ENCODE measurements at regions not wholly inside any gene's neighbourhood (a gene's known extent, or its start where the extent isn't known, plus 50 kb on each side); places are given as distances from the start of the nearest gene placed in this dataset.

DNA sequence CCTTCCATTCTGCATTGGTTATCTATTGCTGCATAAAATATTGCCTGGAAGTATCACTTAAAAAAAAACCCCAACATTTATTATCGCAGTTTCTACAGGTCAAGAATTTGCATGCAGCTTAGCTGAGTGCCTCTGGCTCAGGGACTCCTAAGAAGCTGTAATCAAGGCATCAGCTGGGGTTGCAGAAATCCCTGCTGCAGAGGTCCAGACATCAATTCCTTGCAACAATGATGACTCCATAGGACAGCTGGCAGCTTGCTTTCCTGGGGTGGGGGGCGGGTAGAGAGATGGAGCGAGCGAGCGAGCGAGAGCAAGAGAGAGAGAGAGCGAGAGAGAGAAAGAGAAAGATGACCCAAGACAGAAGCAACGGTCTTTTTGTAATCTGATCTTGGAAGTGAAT is 308.1 kb downstream of the HAPSTR1 start:
- no peak overlapping the region for H3K4me3 ChIP-seq (ENCODE audit: low read depth, low read length)
- no peak for DNase-seq (ENCODE audit: low read depth, low spot score)
- CTCF ChIA-PET: no interaction called here
- TF ChIP-seq, protein P1, sequence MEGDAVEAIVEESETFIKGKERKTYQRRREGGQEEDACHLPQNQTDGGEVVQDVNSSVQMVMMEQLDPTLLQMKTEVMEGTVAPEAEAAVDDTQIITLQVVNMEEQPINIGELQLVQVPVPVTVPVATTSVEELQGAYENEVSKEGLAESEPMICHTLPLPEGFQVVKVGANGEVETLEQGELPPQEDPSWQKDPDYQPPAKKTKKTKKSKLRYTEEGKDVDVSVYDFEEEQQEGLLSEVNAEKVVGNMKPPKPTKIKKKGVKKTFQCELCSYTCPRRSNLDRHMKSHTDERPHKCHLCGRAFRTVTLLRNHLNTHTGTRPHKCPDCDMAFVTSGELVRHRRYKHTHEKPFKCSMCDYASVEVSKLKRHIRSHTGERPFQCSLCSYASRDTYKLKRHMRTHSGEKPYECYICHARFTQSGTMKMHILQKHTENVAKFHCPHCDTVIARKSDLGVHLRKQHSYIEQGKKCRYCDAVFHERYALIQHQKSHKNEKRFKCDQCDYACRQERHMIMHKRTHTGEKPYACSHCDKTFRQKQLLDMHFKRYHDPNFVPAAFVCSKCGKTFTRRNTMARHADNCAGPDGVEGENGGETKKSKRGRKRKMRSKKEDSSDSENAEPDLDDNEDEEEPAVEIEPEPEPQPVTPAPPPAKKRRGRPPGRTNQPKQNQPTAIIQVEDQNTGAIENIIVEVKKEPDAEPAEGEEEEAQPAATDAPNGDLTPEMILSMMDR (IDR thresholded peaks at IDR 0.05; ENCODE audit: insufficient read depth, low read length, missing control alignments): no peak
- POLR2A ChIA-PET: no interaction called here

DNA sequence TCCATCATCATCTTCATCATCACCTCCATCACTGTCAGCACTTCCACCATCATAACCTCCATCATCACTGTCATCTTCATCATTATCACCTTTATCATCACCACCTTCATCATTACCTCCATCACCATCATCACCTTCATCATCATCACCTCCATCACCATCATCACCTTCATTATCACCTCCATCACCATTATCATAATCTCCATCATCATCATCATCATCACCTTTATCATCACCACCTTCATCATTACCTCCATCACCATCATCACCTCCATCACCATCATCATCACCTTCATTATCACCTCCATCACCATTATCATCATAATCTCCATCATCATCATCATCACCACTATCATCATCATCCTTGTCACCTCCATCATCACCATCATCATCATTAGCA is 309.7 kb downstream of the HAPSTR1 start:
- CTCF ChIA-PET: no interaction called here
- no peak overlapping the region for H3K4me3 ChIP-seq (ENCODE audit: low read depth, low read length)
- TF ChIP-seq, protein P1 (IDR thresholded peaks at IDR 0.05; ENCODE audit: insufficient read depth, low read length, missing control alignments): no peak
- DNase-seq (ENCODE audit: low read depth, low spot score): no peak
- POLR2A ChIA-PET: no interaction called here

DNA sequence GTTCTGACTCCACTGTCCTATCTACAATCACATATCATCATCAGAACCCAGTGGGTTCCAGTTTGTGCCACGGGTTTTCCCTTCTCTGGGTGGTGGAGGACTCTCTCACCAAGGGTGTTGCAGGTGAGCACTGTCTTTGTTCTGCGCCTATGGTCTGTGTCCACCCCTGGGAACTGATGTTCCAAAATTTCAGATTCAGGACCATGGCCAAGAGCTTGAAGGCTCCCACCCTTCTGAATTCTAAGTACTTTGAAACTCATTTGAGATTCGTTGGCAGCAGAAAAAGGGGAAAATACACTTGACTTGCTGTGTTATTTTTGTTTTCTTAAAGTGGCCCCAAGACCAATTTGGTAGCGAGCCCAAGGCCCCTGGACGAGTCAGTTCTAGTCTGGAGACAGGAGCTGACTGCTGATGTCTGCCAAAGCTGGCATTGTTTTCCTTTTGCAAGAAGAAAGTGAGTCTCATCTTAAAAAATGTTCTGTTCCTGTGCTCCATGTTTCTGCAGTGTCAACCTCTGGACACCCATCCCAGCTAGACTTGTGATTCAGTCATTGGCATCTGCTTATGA is 310.9 kb downstream of the HAPSTR1 start:
- no peak for DNase-seq (ENCODE audit: low read depth, low spot score)
- ChIA-PET CTCF (no interaction called here), POLR2A (no interaction called here)
- H3K4me3 ChIP-seq (ENCODE audit: low read depth, low read length): no peak overlapping the region
- TF ChIP-seq, protein P1 (IDR thresholded peaks at IDR 0.05; ENCODE audit: insufficient read depth, low read length, missing control alignments): no peak

DNA sequence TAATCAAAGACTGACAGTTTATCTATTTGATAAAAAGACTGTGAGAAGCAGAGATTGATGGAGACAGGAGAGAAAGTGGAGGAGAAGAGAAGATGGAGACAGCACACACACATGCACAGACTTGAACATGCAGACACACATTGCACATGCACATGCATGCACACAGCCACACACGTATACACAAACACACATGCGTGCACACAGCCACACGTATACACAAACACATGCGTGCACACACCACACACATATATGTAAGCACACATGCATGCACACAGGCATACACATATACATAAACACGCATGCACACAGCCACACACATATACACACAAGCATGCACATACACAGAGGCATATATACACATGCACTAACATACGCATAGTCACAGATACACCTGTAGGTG is 313.4 kb downstream of the HAPSTR1 start:
- POLR2A ChIA-PET: no interaction called here
- no peak for DNase-seq (ENCODE audit: low read depth, low spot score)

DNA sequence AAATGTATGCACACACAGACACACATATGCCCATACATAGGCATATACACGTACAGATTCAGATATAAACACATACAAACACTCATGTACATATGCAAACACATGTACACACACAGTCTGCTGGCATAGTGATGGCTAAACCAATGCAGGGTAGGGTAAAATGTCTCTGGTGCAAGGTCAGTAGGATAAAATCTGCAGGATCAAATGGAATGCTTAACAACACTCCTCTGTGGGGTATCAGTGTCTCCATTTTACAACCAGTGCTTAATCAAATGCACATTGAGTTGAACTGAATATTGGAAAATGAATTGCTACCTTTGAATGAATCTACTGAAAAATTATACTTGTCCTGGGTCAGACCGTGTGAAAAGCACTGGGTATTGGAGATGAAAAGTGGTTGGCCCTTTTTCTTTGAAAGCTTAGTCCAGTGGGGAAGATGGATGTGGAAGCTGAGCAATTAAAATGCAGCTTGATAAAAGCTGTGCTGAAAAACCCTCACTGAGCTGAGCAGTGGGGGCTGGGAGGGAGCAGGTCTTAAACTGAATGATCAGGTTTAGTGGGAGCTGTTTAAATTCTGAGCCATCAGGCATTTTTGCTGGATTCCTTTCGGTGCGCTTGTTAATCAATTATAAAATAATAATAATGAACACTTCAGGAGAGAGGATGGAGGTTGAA is 314.7 kb downstream of the HAPSTR1 start:
- ChIA-PET CTCF (no interaction called here), POLR2A (no interaction called here)
- TF ChIP-seq, protein P1 (IDR thresholded peaks at IDR 0.05; ENCODE audit: insufficient read depth, low read length, missing control alignments): no peak
- DNase-seq (ENCODE audit: low read depth, low spot score): no peak
- no peak overlapping the region for H3K4me3 ChIP-seq (ENCODE audit: low read depth, low read length)

More for the DNA sequence above, 313.4 kb downstream of the HAPSTR1 start:
- H3K4me3 ChIP-seq (ENCODE audit: low read depth, low read length): no peak overlapping the region
- CTCF ChIA-PET: no interaction called here
- TF ChIP-seq, protein P1 (IDR thresholded peaks at IDR 0.05; ENCODE audit: insufficient read depth, low read length, missing control alignments): no peak

DNA sequence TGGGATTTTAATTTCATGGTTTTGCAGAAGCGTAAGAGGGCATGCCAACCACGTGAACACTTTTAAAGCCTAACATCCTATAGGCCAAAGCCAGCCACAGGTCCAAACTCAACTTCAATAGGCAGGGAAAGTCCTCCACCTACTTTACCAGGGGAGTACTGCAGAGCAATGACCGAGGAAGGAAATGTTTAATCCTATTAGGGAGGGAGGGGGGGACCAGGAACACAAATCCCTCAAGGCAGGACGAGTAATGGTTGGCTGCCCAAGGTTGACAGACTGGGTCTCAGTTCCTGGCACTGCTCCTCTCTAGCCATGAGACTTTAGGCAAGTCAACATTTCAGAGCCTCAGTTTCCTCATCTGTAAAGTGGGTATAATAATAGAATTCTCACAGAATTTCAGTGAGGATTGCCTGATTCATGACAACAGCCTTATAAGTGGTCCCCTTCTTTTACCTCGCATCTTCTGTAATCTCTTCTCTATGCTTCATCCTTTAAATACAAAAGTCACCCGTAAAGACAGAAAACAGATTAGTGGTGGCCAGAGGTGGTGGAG is 315.8 kb downstream of the HAPSTR1 start:
- TF ChIP-seq, protein P1 (IDR thresholded peaks at IDR 0.05; ENCODE audit: insufficient read depth, low read length, missing control alignments): no peak
- no peak for DNase-seq (ENCODE audit: low read depth, low spot score)
- ChIA-PET CTCF (no interaction called here), POLR2A (no interaction called here)
- H3K4me3 ChIP-seq (ENCODE audit: low read depth, low read length): no peak overlapping the region

All from AG04449 (cell line).